ENCODE measurements at regions not wholly inside any gene's neighbourhood (a gene's known extent, or its start where the extent isn't known, plus 50 kb on each side); places are given as distances from the start of the nearest gene placed in this dataset.

GRCh38 chr1:209038735-209039134 lies 544.8 kb upstream of the CAMK1G start:
- TF ChIP-seq POLR2A (IDR thresholded peaks at IDR 0.05; ENCODE audit: low read depth) (no peak), CTCF (IDR thresholded peaks at IDR 0.05) (no peak), POLR2AphosphoS5 (IDR thresholded peaks at IDR 0.05) (no peak)
